Keratinocyte (primary cell): ENCODE measurements at regions not wholly inside any gene's neighbourhood (a gene's known extent, or its start where the extent isn't known, plus 50 kb on each side); places are given as distances from the start of the nearest gene placed in this dataset.

Experiments
- DNase-seq: peaks from one replicate; pipeline ENCODE4 v3.0.0-alpha.2; 2011; ENCODE audit warnings: low read depth, missing footprints, low spot score
- FAIRE-seq: peaks from 2 replicates; lab custom pipeline; 2011; peaks lifted over from hg19 to GRCh38; lab: Jason Lieb, UNC
- H2AFZ ChIP-seq: 2 replicates; pipeline ENCODE4 v1.6.0; 2012; ENCODE audit warnings: low read length, control low read depth, inconsistent platforms; ENCODE audit not compliant: control insufficient read depth
- H3K27ac ChIP-seq: 2 replicates; pipeline ENCODE4 v1.5.1; 2011; ENCODE audit warnings: low read length; ENCODE audit not compliant: control insufficient read depth, insufficient read depth
- H3K27me3 ChIP-seq: 3 replicates; pipeline ENCODE4 v1.6.0; 2011; ENCODE audit warnings: low read length; ENCODE audit not compliant: control insufficient read depth, insufficient read depth; ENCODE audit errors: extremely low read depth
- H3K36me3 ChIP-seq, 2 experiments: 2 replicates in 1 of 2; 3 replicates in 1 of 2; pipeline ENCODE4 v1.5.1; 2011; ENCODE audit warnings: low read length in 2 of 2, mild to moderate bottlenecking in 1 of 2; ENCODE audit not compliant: control insufficient read depth in 2 of 2, insufficient read depth in 2 of 2; ENCODE audit errors: extremely low read depth in 1 of 2
- H3K4me1 ChIP-seq: 3 replicates; pipeline ENCODE4 v1.5.1; 2011; ENCODE audit warnings: low read length; ENCODE audit not compliant: control insufficient read depth, insufficient read depth; ENCODE audit errors: extremely low read depth
- H3K4me2 ChIP-seq: 3 replicates; pipeline ENCODE4 v1.6.0; 2011; ENCODE audit warnings: low read depth, low read length; ENCODE audit not compliant: control insufficient read depth, insufficient read depth; ENCODE audit errors: extremely low read depth
- H3K4me3 ChIP-seq, 3 experiments: fragments of 200-600 bp in 1 of 3; sonication (generic) in 1 of 3; 2 replicates in 2 of 3; 3 replicates in 1 of 3; pipeline ENCODE4 v1.5.1; 2011 to 2016; ENCODE audit warnings: low read length in 3 of 3, mild to moderate bottlenecking in 3 of 3, control low read depth in 2 of 3, inconsistent platforms in 1 of 3, low read depth in 1 of 3, mixed read lengths in 1 of 3, mixed run types in 1 of 3, moderate library complexity in 1 of 3; ENCODE audit not compliant: control insufficient read depth in 2 of 3, insufficient read depth in 2 of 3; ENCODE audit errors: extremely low read depth in 1 of 3
- H3K79me2 ChIP-seq: 2 replicates; pipeline ENCODE4 v1.6.0; 2012; ENCODE audit warnings: low read length; ENCODE audit not compliant: control insufficient read depth, insufficient read depth
- H3K9ac ChIP-seq: 3 replicates; pipeline ENCODE4 v1.6.0; 2011; ENCODE audit warnings: low read length; ENCODE audit not compliant: control insufficient read depth, insufficient read depth; ENCODE audit errors: extremely low read depth
- H3K9me1 ChIP-seq: 3 replicates; pipeline ENCODE4 v1.6.0; 2011; ENCODE audit warnings: low read length; ENCODE audit not compliant: control insufficient read depth, insufficient read depth; ENCODE audit errors: extremely low read depth
- H3K9me3 ChIP-seq: 2 replicates; pipeline ENCODE4 v1.5.1; 2012; ENCODE audit warnings: low read depth, low read length; ENCODE audit not compliant: control insufficient read depth
- H4K20me1 ChIP-seq: 3 replicates; pipeline ENCODE4 v1.6.0; 2011; ENCODE audit warnings: low read length; ENCODE audit not compliant: control insufficient read depth, insufficient read depth; ENCODE audit errors: extremely low read depth
- CTCF ChIP-seq, 3 experiments: IDR thresholded peaks in 1 of 3; conservative IDR thresholded peaks in 1 of 3; optimal IDR thresholded peaks in 1 of 3; 2 replicates in 2 of 3; 3 replicates in 1 of 3; pipeline versions ENCODE3 to v1.5.1; 2011; ENCODE audit warnings: low read length in 3 of 3, mild to moderate bottlenecking in 3 of 3, moderate library complexity in 2 of 3, control low read depth in 1 of 3, inconsistent platforms in 1 of 3; ENCODE audit not compliant: insufficient read depth in 2 of 3; ENCODE audit errors: extremely low read depth in 1 of 3
- EZH2 ChIP-seq: IDR thresholded peaks from one replicate; pipeline ENCODE4 v1.6.1; 2012; ENCODE audit warnings: inconsistent platforms, mild to moderate bottlenecking, low read length, moderate library complexity
- dilution Hi-C: fragments of 300-500 bp; cut with MboI; formaldehyde crosslinking; loops from one replicate; pipeline ENCODE4 v1.7.0; 2020; ENCODE audit warnings: low sequenced_read_pairs; ENCODE audit not compliant: extremely low pct_ligation_motif_present

DNA sequence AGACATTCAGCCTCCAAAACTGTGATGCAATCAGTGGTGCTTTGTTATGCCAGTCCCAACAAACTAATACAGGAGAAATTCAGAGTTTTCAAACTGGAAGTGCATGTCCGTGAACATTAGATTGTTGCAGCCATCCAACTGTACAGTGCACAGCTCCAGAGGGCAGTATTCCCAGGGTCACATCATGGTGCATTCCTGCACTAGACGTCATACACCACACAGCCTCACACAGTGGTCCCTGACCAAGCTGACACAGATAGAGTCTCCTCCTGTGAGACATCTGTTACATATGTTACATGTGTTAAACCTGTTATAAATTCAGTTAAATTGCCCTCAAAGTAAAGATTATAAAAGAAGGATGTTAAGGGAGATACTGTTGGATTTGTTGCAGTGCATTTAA is 209.0 kb downstream of the LRRN1 start:
- Histone ChIP-seq H3K79me2 (no peaks in the 10 kb centered on the region), H3K4me1 (no peaks in the 10 kb centered on the region), H3K4me2 (no peak overlapping the region), H3K27ac (no peak overlapping the region), H3K36me3 (no peaks in the 10 kb centered on the region), H3K9me1 (no peaks in the 10 kb centered on the region), H2AFZ (no peak overlapping the region), H3K27me3 (no peaks in the 10 kb centered on the region), H3K4me3 (no peak overlapping the region), H3K9ac (no peak overlapping the region), H4K20me1 (no peaks in the 10 kb centered on the region), H3K9me3 (no peaks in the 10 kb centered on the region)
- dilution Hi-C loops, result no loop called here
- no peak for DNase-seq
- TF ChIP-seq EZH2 (no peak), CTCF (optimal IDR thresholded peaks at IDR 0.05 in 1 of 3, IDR thresholded peaks at IDR 0.05 in 1 of 3, conservative IDR thresholded peaks at IDR 0.05 in 1 of 3; ENCODE audit: extremely low read depth in 1 of 3, insufficient read depth in 2 of 3, low read length in 3 of 3) (no peak)
- no peak for FAIRE-seq

DNA sequence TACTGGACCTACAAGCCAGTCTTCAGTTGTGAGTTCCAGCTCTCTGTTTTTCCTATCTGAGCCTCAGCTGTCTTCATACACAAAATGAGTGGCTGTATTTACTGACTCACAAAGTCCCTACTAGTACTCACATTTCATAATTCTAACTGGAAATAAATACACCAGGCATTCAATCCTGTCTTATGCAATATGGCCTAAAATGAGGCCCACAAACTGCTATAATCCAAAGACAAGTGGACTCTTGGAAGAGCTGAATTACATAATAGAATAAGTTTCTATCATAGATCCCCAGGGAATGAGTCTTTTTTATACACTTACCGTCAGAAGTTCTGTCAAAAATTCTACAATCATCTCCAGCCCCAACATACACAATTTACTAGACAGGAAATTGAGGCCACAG is 211.9 kb downstream of the LRRN1 start:
- H3K9me3 ChIP-seq, result no peaks in the 10 kb centered on the region
- no peaks in the 10 kb centered on the region for H3K27me3 ChIP-seq
- no peak overlapping the region for H2AFZ ChIP-seq
- DNase-seq (no peak), FAIRE-seq (no peak)
- H3K4me1 ChIP-seq, result no peaks in the 10 kb centered on the region
- H3K9ac ChIP-seq, result no peak overlapping the region
- H4K20me1 ChIP-seq, result no peaks in the 10 kb centered on the region
- no peak overlapping the region for H3K27ac ChIP-seq
- no peak for TF ChIP-seq EZH2
- no peak for TF ChIP-seq CTCF (optimal IDR thresholded peaks at IDR 0.05 in 1 of 3, IDR thresholded peaks at IDR 0.05 in 1 of 3, conservative IDR thresholded peaks at IDR 0.05 in 1 of 3; ENCODE audit: extremely low read depth in 1 of 3, insufficient read depth in 2 of 3, low read length in 3 of 3)
- H3K9me1 ChIP-seq, result no peaks in the 10 kb centered on the region
- H3K36me3 ChIP-seq, result no peaks in the 10 kb centered on the region
- no peaks in the 10 kb centered on the region for H3K79me2 ChIP-seq
- H3K4me2 ChIP-seq, result no peak overlapping the region
- dilution Hi-C loops, result no loop called here
- H3K4me3 ChIP-seq, result no peak overlapping the region
